ENCODE measurements at regions not wholly inside any gene's neighbourhood (a gene's known extent, or its start where the extent isn't known, plus 50 kb on each side); places are given as distances from the start of the nearest gene placed in this dataset.

GRCh38 chr3:66655044-66655443 is 154.2 kb upstream of the LRIG1 start:
- Mint-ChIP-seq H3K36me3 (no peaks in the 10 kb centered on the region), H3K27ac (peak overlapping the region; percentile 36), H3K4me3 (no peak overlapping the region), H3K27me3 (no peaks in the 10 kb centered on the region), H3K9me3 (no peaks in the 10 kb centered on the region), H3K4me1 (ENCODE audit: unreplicated experiment) (peaks cover 37% of the 10 kb centered on the region)
- DNase-seq (ENCODE audit: extremely low spot score, unreplicated experiment) = no peak
- TF ChIP-seq, protein P1, sequence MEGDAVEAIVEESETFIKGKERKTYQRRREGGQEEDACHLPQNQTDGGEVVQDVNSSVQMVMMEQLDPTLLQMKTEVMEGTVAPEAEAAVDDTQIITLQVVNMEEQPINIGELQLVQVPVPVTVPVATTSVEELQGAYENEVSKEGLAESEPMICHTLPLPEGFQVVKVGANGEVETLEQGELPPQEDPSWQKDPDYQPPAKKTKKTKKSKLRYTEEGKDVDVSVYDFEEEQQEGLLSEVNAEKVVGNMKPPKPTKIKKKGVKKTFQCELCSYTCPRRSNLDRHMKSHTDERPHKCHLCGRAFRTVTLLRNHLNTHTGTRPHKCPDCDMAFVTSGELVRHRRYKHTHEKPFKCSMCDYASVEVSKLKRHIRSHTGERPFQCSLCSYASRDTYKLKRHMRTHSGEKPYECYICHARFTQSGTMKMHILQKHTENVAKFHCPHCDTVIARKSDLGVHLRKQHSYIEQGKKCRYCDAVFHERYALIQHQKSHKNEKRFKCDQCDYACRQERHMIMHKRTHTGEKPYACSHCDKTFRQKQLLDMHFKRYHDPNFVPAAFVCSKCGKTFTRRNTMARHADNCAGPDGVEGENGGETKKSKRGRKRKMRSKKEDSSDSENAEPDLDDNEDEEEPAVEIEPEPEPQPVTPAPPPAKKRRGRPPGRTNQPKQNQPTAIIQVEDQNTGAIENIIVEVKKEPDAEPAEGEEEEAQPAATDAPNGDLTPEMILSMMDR (conservative IDR thresholded peaks at IDR 0.05) = no peak

DNA sequence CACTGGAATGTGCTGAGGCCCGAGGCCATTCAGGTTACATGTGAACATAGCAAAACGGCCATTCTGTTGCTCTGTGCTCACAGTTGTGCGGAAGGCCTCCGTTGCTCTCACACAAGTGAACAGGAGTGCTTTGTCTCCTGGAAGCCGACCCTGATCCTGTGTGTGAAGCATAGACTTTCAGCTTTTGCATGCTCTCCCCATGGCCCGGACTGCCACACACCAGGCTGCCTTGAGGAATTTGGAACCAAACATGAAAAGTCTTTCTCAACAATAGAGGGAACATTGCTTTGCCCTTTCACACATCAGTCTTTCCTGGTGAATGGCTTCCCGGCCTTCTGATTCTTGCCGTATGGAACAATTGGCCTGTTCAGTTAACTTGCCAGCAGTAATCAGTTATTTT is 154.8 kb upstream of the LRIG1 start:
- Mint-ChIP-seq H3K27ac (peak overlapping the region; percentile 35), H3K27me3 (no peaks in the 10 kb centered on the region), H3K4me3 (no peak overlapping the region), H3K36me3 (no peaks in the 10 kb centered on the region), H3K4me1 (ENCODE audit: unreplicated experiment) (peaks cover 37% of the 10 kb centered on the region), H3K9me3 (no peaks in the 10 kb centered on the region)
- DNase-seq (ENCODE audit: extremely low spot score, unreplicated experiment) = no peak
- TF ChIP-seq, protein P1 (conservative IDR thresholded peaks at IDR 0.05) = no peak

- DNase-seq (ENCODE audit: extremely low spot score, unreplicated experiment) = no peak
- peak overlapping the region; percentile 35 for H3K27ac Mint-ChIP-seq
- H3K4me3 Mint-ChIP-seq = peak overlapping the region; percentile 22
- TF ChIP-seq, protein P1 (conservative IDR thresholded peaks at IDR 0.05) = no peak
- H3K9me3 Mint-ChIP-seq = peaks cover under 1% of the 10 kb centered on the region
- no peaks in the 10 kb centered on the region for H3K36me3 Mint-ChIP-seq
- H3K4me1 Mint-ChIP-seq (ENCODE audit: unreplicated experiment) = peaks cover 42% of the 10 kb centered on the region
- H3K27me3 Mint-ChIP-seq = no peaks in the 10 kb centered on the region
Measured at GRCh38 chr3:66656609-66657008, 155.8 kb upstream of the LRIG1 start.

GRCh38 chr3:66659056-66659455 is 158.2 kb upstream of the LRIG1 start:
- peaks cover 36% of the 10 kb centered on the region for H3K4me1 Mint-ChIP-seq (ENCODE audit: unreplicated experiment)
- no peak overlapping the region for H3K4me3 Mint-ChIP-seq
- DNase-seq (ENCODE audit: extremely low spot score, unreplicated experiment) = no peak
- TF ChIP-seq, protein P1 (conservative IDR thresholded peaks at IDR 0.05) = no peak
- H3K27ac Mint-ChIP-seq = no peak overlapping the region
- H3K36me3 Mint-ChIP-seq = no peaks in the 10 kb centered on the region
- H3K9me3 Mint-ChIP-seq = peaks cover 7% of the 10 kb centered on the region
- H3K27me3 Mint-ChIP-seq = no peaks in the 10 kb centered on the region

GRCh38 chr3:66661628-66662027 is 160.8 kb upstream of the LRIG1 start:
- H3K9me3 Mint-ChIP-seq = peaks cover 7% of the 10 kb centered on the region
- no peaks in the 10 kb centered on the region for H3K36me3 Mint-ChIP-seq
- H3K27ac Mint-ChIP-seq = no peak overlapping the region
- no peak for DNase-seq (ENCODE audit: extremely low spot score, unreplicated experiment)
- TF ChIP-seq, protein P1 (conservative IDR thresholded peaks at IDR 0.05) = no peak
- peaks cover 9% of the 10 kb centered on the region for H3K27me3 Mint-ChIP-seq
- H3K4me3 Mint-ChIP-seq = no peak overlapping the region
- peaks cover 16% of the 10 kb centered on the region for H3K4me1 Mint-ChIP-seq (ENCODE audit: unreplicated experiment)

- peaks cover 11% of the 10 kb centered on the region for H3K4me1 Mint-ChIP-seq (ENCODE audit: unreplicated experiment)
Measured at GRCh38 chr3:66662894-66663293, 162.1 kb upstream of the LRIG1 start.

More at GRCh38 chr3:66662894-66663293, 162.1 kb upstream of the LRIG1 start:
- Mint-ChIP-seq H3K27me3 (peaks cover 12% of the 10 kb centered on the region), H3K27ac (no peak overlapping the region), H3K9me3 (peaks cover 7% of the 10 kb centered on the region), H3K36me3 (no peaks in the 10 kb centered on the region), H3K4me3 (no peak overlapping the region)
- no peak for DNase-seq (ENCODE audit: extremely low spot score, unreplicated experiment)
- TF ChIP-seq, protein P1 (conservative IDR thresholded peaks at IDR 0.05) = no peak

All from type B pancreatic cell (in vitro differentiated cells).